ENCODE measurements at regions not wholly inside any gene's neighbourhood (a gene's known extent, or its start where the extent isn't known, plus 50 kb on each side); places are given as distances from the start of the nearest gene placed in this dataset.

- CTCF ChIA-PET: no interaction called here
- Mint-ChIP-seq H3K4me3 (no peak overlapping the region), H3K9me3 (peaks cover 7% of the 10 kb centered on the region)
Measured at GRCh38 chr6:23323897-23324296, 754.5 kb downstream of the HDGFL1 start.

DNA sequence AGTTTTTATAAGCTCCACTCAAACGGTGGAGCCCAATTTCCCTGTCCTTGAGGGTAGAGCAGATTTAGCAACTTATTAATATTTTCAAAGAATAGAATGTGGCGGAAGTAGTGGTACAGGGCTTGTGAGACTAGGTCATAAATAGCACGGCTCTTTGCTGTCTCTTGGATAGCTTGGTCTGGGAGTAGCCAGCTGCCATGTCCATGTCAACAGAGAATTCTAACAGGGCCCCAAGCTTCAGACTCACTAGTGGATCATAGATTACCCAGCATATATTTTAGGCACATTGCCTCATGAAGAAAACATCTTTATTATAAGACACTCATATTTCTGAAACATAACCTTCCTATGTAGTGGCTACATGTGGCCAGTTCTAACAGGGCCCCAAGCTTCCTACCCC is 755.7 kb downstream of the HDGFL1 start:
- DNase-seq: no peak
- Mint-ChIP-seq H3K27me3 (no peaks in the 10 kb centered on the region), H3K4me1 (no peaks in the 10 kb centered on the region), H3K4me3 (no peak overlapping the region), H3K27ac (no peak overlapping the region), H3K36me3 (no peaks in the 10 kb centered on the region), H3K9me3 (peaks cover 7% of the 10 kb centered on the region)
- CTCF ChIA-PET: no interaction called here

More at GRCh38 chr6:23323897-23324296, 754.5 kb downstream of the HDGFL1 start:
- no peak for DNase-seq
- H3K27me3 Mint-ChIP-seq: no peaks in the 10 kb centered on the region
- no peak overlapping the region for H3K27ac Mint-ChIP-seq
- no peaks in the 10 kb centered on the region for H3K36me3 Mint-ChIP-seq
- no peaks in the 10 kb centered on the region for H3K4me1 Mint-ChIP-seq

GRCh38 chr6:23327621-23328020 is 758.3 kb downstream of the HDGFL1 start:
- H3K4me1 Mint-ChIP-seq: no peaks in the 10 kb centered on the region
- H3K27me3 Mint-ChIP-seq: no peaks in the 10 kb centered on the region
- H3K9me3 Mint-ChIP-seq: peaks cover 4% of the 10 kb centered on the region
- no peak overlapping the region for H3K27ac Mint-ChIP-seq
- CTCF ChIA-PET: no interaction called here
- H3K4me3 Mint-ChIP-seq: no peak overlapping the region
- no peaks in the 10 kb centered on the region for H3K36me3 Mint-ChIP-seq
- DNase-seq: no peak

- Mint-ChIP-seq H3K27me3 (no peaks in the 10 kb centered on the region), H3K9me3 (peaks cover 4% of the 10 kb centered on the region), H3K4me3 (no peak overlapping the region), H3K36me3 (no peaks in the 10 kb centered on the region), H3K4me1 (no peaks in the 10 kb centered on the region), H3K27ac (no peak overlapping the region)
- CTCF ChIA-PET: no interaction called here
- no peak for DNase-seq
Measured at GRCh38 chr6:23329086-23329485, 759.7 kb downstream of the HDGFL1 start.

GRCh38 chr6:23330632-23331031 is 761.3 kb downstream of the HDGFL1 start:
- H3K36me3 Mint-ChIP-seq: no peaks in the 10 kb centered on the region
- H3K9me3 Mint-ChIP-seq: peaks cover 5% of the 10 kb centered on the region
- no peak overlapping the region for H3K4me3 Mint-ChIP-seq
- no peak overlapping the region for H3K27ac Mint-ChIP-seq
- no peaks in the 10 kb centered on the region for H3K27me3 Mint-ChIP-seq
- H3K4me1 Mint-ChIP-seq: no peaks in the 10 kb centered on the region
- CTCF ChIA-PET: no interaction called here
- DNase-seq: no peak

- H3K36me3 Mint-ChIP-seq: no peaks in the 10 kb centered on the region
- no peak overlapping the region for H3K27ac Mint-ChIP-seq
- no peaks in the 10 kb centered on the region for H3K27me3 Mint-ChIP-seq
- peaks cover 2% of the 10 kb centered on the region for H3K9me3 Mint-ChIP-seq
- no peaks in the 10 kb centered on the region for H3K4me1 Mint-ChIP-seq
- no peak overlapping the region for H3K4me3 Mint-ChIP-seq
- DNase-seq: no peak
- CTCF ChIA-PET: no interaction called here
Measured at GRCh38 chr6:23334360-23334759, 765.0 kb downstream of the HDGFL1 start.

DNA sequence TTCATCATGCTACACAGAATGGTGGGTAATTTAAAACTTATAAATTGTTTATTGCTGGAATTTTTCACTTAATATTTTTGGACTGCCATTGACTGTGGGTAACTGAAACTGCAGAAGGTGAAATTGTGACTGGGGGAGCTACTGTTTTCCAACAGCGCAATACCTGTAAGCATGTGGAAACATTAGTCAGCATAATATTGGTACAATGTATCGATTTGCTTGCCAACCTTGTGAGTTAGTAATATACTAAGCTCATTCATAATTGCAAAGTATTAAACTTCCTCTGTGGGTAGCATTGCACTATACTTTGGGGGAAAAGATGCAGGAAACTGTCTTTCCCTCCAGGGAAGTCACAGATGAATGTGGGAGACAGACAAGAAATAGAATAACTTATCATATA is 766.5 kb downstream of the HDGFL1 start:
- Mint-ChIP-seq H3K9me3 (peaks cover 2% of the 10 kb centered on the region), H3K36me3 (no peaks in the 10 kb centered on the region), H3K27ac (no peak overlapping the region), H3K27me3 (no peaks in the 10 kb centered on the region), H3K4me1 (no peaks in the 10 kb centered on the region), H3K4me3 (no peak overlapping the region)
- DNase-seq: no peak
- CTCF ChIA-PET: no interaction called here

- no peak for DNase-seq
- CTCF ChIA-PET: no interaction called here
- Mint-ChIP-seq H3K9me3 (peaks cover 2% of the 10 kb centered on the region), H3K27ac (no peak overlapping the region), H3K36me3 (no peaks in the 10 kb centered on the region), H3K4me3 (no peak overlapping the region), H3K27me3 (no peaks in the 10 kb centered on the region), H3K4me1 (no peaks in the 10 kb centered on the region)
Measured at GRCh38 chr6:23339268-23339667, 769.9 kb downstream of the HDGFL1 start.

DNA sequence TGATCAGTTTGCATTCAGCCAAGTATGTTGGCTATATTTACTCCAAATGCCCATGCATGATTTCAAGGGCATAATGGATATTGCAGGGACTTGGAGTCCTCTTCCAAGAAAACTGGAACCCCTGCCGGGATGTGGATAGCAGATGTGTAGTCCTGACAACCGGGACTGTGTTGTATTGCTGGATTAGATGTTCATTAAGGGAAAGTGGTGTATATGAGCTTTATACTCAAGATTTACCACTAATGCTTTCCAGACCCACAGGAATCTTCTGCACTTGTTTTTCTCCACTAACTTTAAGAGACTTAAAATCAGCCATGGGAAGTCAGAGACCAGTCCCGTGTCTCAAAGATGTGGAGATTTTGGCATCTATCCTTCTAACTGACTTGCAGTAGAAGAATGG is 770.9 kb downstream of the HDGFL1 start:
- Mint-ChIP-seq H3K27ac (no peak overlapping the region), H3K4me1 (no peaks in the 10 kb centered on the region), H3K36me3 (no peaks in the 10 kb centered on the region), H3K4me3 (no peak overlapping the region), H3K9me3 (no peaks in the 10 kb centered on the region), H3K27me3 (no peaks in the 10 kb centered on the region)
- CTCF ChIA-PET: no interaction called here
- DNase-seq: no peak

DNA sequence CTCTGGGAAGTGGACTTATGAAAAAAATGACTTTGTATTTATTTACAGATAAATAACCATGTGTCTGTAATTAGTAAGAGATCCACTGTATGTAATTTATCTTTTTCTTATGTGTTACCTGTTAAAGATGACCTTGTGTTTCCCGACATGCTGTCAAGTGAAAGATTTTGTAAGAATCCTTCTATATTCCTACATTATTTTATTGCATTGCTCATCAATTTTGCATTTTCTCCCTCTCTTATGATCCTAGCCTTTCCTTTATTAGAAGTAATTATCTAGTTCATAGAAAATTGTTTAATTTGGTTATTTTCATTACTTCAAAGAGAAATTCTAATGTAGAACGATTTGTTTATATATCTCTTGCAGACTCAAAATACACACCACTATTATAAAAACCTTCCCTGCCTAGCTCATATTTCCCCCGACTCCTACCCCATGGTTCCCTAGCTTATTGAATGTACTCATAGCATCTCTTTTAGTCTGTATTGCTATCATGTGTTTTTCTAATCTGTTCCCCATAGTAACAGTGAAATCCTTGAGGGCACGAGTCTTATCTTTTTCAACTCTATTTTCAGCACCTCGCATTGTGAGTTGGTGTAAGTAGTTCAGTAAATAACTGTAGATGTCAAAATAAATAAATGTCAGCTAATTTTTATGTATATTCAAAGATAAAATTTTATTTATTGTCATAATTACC is 774.4 kb downstream of the HDGFL1 start:
- Mint-ChIP-seq H3K9me3 (no peaks in the 10 kb centered on the region), H3K27me3 (no peaks in the 10 kb centered on the region), H3K4me3 (no peak overlapping the region), H3K4me1 (no peaks in the 10 kb centered on the region), H3K36me3 (no peaks in the 10 kb centered on the region), H3K27ac (no peak overlapping the region)
- DNase-seq: no peak
- CTCF ChIA-PET: no interaction called here

DNA sequence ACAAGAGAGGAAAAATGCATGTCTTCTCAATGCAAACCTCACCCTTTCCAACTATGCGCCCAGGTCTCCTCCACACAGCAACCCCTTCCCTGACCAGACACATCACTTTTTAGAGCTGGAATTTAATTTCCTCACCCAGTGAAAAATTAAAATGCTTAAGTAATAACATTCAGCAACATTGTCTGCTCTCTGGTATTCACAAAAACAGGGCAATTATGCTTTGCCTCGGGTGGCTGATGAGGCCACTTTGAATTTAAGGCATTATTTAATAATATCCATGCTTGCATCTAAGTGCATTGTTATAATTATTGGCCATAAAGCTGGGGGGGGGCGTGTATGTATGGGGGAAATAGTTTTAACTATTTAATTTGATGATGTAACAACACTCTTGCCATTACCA is 777.8 kb upstream of the NRSN1 start:
- no peaks in the 10 kb centered on the region for H3K4me1 Mint-ChIP-seq
- no peak for DNase-seq
- no peak overlapping the region for H3K27ac Mint-ChIP-seq
- CTCF ChIA-PET: no interaction called here
- no peaks in the 10 kb centered on the region for H3K27me3 Mint-ChIP-seq
- H3K9me3 Mint-ChIP-seq: peaks cover 2% of the 10 kb centered on the region
- no peaks in the 10 kb centered on the region for H3K36me3 Mint-ChIP-seq
- no peak overlapping the region for H3K4me3 Mint-ChIP-seq

GRCh38 chr6:23349521-23350147 is 776.4 kb upstream of the NRSN1 start:
- Mint-ChIP-seq H3K27me3 (no peaks in the 10 kb centered on the region), H3K27ac (no peak overlapping the region), H3K4me3 (no peak overlapping the region), H3K9me3 (peaks cover 2% of the 10 kb centered on the region), H3K36me3 (no peaks in the 10 kb centered on the region), H3K4me1 (no peaks in the 10 kb centered on the region)
- no peak for DNase-seq
- CTCF ChIA-PET: no interaction called here

DNA sequence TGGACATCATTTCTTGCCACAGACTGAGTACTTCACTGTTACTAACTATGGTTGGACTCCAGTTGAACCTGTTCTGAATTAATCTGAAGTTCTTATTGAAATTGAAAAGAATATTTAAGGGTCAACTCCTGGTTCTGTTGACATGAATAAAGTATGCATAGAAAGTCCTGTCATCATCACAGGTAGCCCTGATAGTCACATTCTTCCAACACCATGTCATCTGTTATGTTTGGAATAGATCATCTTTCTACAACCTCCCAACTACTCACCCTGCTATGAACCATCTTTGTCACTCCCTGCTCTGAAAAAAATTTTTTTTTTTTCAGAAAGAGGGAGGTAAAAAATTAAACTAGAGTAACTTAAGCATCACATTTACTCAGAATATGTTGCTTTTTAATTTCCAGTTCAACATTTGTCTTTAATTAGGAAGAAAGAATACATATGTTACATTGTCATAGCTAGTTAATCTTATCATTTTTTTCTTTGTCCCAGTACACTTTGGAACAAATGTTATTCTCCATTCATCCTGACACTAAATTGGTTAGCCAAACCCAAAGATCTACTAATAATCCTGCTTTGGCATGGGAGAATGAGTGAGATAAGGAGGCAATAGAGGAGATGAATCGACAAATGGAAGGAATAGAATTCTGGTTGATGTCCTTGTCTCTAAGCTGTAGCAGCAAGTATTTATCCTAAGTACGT is 775.1 kb upstream of the NRSN1 start:
- H3K9me3 Mint-ChIP-seq: peaks cover 2% of the 10 kb centered on the region
- no peaks in the 10 kb centered on the region for H3K27me3 Mint-ChIP-seq
- H3K36me3 Mint-ChIP-seq: no peaks in the 10 kb centered on the region
- H3K4me3 Mint-ChIP-seq: no peak overlapping the region
- CTCF ChIA-PET: no interaction called here
- no peak overlapping the region for H3K27ac Mint-ChIP-seq
- no peak for DNase-seq
- no peaks in the 10 kb centered on the region for H3K4me1 Mint-ChIP-seq

- DNase-seq: no peak
- Mint-ChIP-seq H3K36me3 (no peaks in the 10 kb centered on the region), H3K27me3 (no peaks in the 10 kb centered on the region), H3K27ac (no peak overlapping the region), H3K9me3 (peaks cover 4% of the 10 kb centered on the region), H3K4me3 (no peak overlapping the region), H3K4me1 (no peaks in the 10 kb centered on the region)
- CTCF ChIA-PET: no interaction called here
Measured at GRCh38 chr6:23354004-23354403, 772.0 kb upstream of the NRSN1 start.

GRCh38 chr6:23357185-23357766 is 768.7 kb upstream of the NRSN1 start:
- CTCF ChIA-PET: no interaction called here
- H3K9me3 Mint-ChIP-seq: peaks cover 7% of the 10 kb centered on the region
- H3K4me1 Mint-ChIP-seq: no peaks in the 10 kb centered on the region
- H3K4me3 Mint-ChIP-seq: no peak overlapping the region
- no peaks in the 10 kb centered on the region for H3K27me3 Mint-ChIP-seq
- H3K36me3 Mint-ChIP-seq: no peaks in the 10 kb centered on the region
- no peak for DNase-seq
- H3K27ac Mint-ChIP-seq: no peak overlapping the region

Data from activated naive CD4-positive, alpha-beta T cell treated with anti-CD3 and anti-CD28 coated beads, Interleukin-2, amount 10 ng/mL, durations not matched to agents 7 days and 5 days (primary cell).